ENCODE measurements at regions not wholly inside any gene's neighbourhood (a gene's known extent, or its start where the extent isn't known, plus 50 kb on each side); places are given as distances from the start of the nearest gene placed in this dataset.

- no peak overlapping the region for H2AFZ ChIP-seq (ENCODE audit: low read length)
- no peaks in the 10 kb centered on the region for H3K4me1 ChIP-seq (ENCODE audit: insufficient read depth, low read length)
- H3K4me3 ChIP-seq (ENCODE audit: insufficient read depth, low read length), result no peak overlapping the region
- no peak overlapping the region for H3K4me2 ChIP-seq (ENCODE audit: insufficient read depth, low read length)
- H4K20me1 ChIP-seq (ENCODE audit: insufficient read depth, low read length), result no peaks in the 10 kb centered on the region
- no peak overlapping the region for H3K27ac ChIP-seq (ENCODE audit: low read depth, low read length)
- H3K79me2 ChIP-seq (ENCODE audit: insufficient read depth, low read length), result no peaks in the 10 kb centered on the region
- TF ChIP-seq CTCF (IDR thresholded peaks at IDR 0.05; ENCODE audit: extremely low read depth, low read depth, low read length), result no peak
- no peaks in the 10 kb centered on the region for H3K9me3 ChIP-seq (ENCODE audit: low read depth, low read length)
- H3K27me3 ChIP-seq (ENCODE audit: insufficient read depth, low read length), result no peaks in the 10 kb centered on the region
- DNase-seq (ENCODE audit: insufficient read length, low spot score, missing footprints), result no peak
- no peaks in the 10 kb centered on the region for H3K36me3 ChIP-seq (ENCODE audit: insufficient read depth, low read length)
Measured at GRCh38 chr2:59920307-59920706, 633.1 kb downstream of the BCL11A start.

GRCh38 chr2:59919579-59919978, 633.9 kb downstream of the BCL11A start:
- no peaks in the 10 kb centered on the region for H3K79me2 ChIP-seq (ENCODE audit: insufficient read depth, low read length)
- no peaks in the 10 kb centered on the region for H3K36me3 ChIP-seq (ENCODE audit: insufficient read depth, low read length)
- no peak overlapping the region for H3K4me2 ChIP-seq (ENCODE audit: insufficient read depth, low read length)
- H4K20me1 ChIP-seq (ENCODE audit: insufficient read depth, low read length), result no peaks in the 10 kb centered on the region
- no peaks in the 10 kb centered on the region for H3K9me3 ChIP-seq (ENCODE audit: low read depth, low read length)
- no peak for TF ChIP-seq CTCF (IDR thresholded peaks at IDR 0.05; ENCODE audit: extremely low read depth, low read depth, low read length)
- H2AFZ ChIP-seq (ENCODE audit: low read length), result no peak overlapping the region
- no peak overlapping the region for H3K4me3 ChIP-seq (ENCODE audit: insufficient read depth, low read length)
- no peak for DNase-seq (ENCODE audit: insufficient read length, low spot score, missing footprints)
- no peaks in the 10 kb centered on the region for H3K4me1 ChIP-seq (ENCODE audit: insufficient read depth, low read length)
- H3K27ac ChIP-seq (ENCODE audit: low read depth, low read length), result no peak overlapping the region
- H3K27me3 ChIP-seq (ENCODE audit: insufficient read depth, low read length), result no peaks in the 10 kb centered on the region

GRCh38 chr2:59912042-59912441, 641.4 kb downstream of the BCL11A start:
- Histone ChIP-seq H3K27me3 (ENCODE audit: insufficient read depth, low read length) (no peaks in the 10 kb centered on the region), H3K36me3 (ENCODE audit: insufficient read depth, low read length) (no peaks in the 10 kb centered on the region), H2AFZ (ENCODE audit: low read length) (no peak overlapping the region), H3K79me2 (ENCODE audit: insufficient read depth, low read length) (no peaks in the 10 kb centered on the region), H3K4me3 (ENCODE audit: insufficient read depth, low read length) (no peak overlapping the region), H4K20me1 (ENCODE audit: insufficient read depth, low read length) (no peaks in the 10 kb centered on the region), H3K4me2 (ENCODE audit: insufficient read depth, low read length) (no peak overlapping the region), H3K9me3 (ENCODE audit: low read depth, low read length) (peaks cover 5% of the 10 kb centered on the region), H3K27ac (ENCODE audit: low read depth, low read length) (no peak overlapping the region), H3K4me1 (ENCODE audit: insufficient read depth, low read length) (no peaks in the 10 kb centered on the region)
- TF ChIP-seq CTCF (IDR thresholded peaks at IDR 0.05; ENCODE audit: extremely low read depth, low read depth, low read length), result no peak
- no peak for DNase-seq (ENCODE audit: insufficient read length, low spot score, missing footprints)

- no peak for TF ChIP-seq CTCF (IDR thresholded peaks at IDR 0.05; ENCODE audit: extremely low read depth, low read depth, low read length)
- no peak overlapping the region for H3K4me3 ChIP-seq (ENCODE audit: insufficient read depth, low read length)
- H4K20me1 ChIP-seq (ENCODE audit: insufficient read depth, low read length), result no peaks in the 10 kb centered on the region
- no peaks in the 10 kb centered on the region for H3K27me3 ChIP-seq (ENCODE audit: insufficient read depth, low read length)
- H2AFZ ChIP-seq (ENCODE audit: low read length), result no peak overlapping the region
- DNase-seq (ENCODE audit: insufficient read length, low spot score, missing footprints), result no peak
- no peak overlapping the region for H3K27ac ChIP-seq (ENCODE audit: low read depth, low read length)
- H3K4me1 ChIP-seq (ENCODE audit: insufficient read depth, low read length), result no peaks in the 10 kb centered on the region
- H3K36me3 ChIP-seq (ENCODE audit: insufficient read depth, low read length), result no peaks in the 10 kb centered on the region
- H3K79me2 ChIP-seq (ENCODE audit: insufficient read depth, low read length), result no peaks in the 10 kb centered on the region
- peaks cover 5% of the 10 kb centered on the region for H3K9me3 ChIP-seq (ENCODE audit: low read depth, low read length)
- no peak overlapping the region for H3K4me2 ChIP-seq (ENCODE audit: insufficient read depth, low read length)
Measured at GRCh38 chr2:59910166-59910565, 643.3 kb downstream of the BCL11A start.

Data from osteoblast (primary cell).